T47D (cell line): ENCODE measurements at regions not wholly inside any gene's neighbourhood (a gene's known extent, or its start where the extent isn't known, plus 50 kb on each side); places are given as distances from the start of the nearest gene placed in this dataset.

ENCODE experiments used
- DNase-seq, 2 experiments: peaks; one replicate each; pipeline versions ENCODE4 v3.0.0 to v3.0.0-alpha.2; 2011 to 2012; ENCODE audit warnings: low read depth in 1 of 2, low spot score in 1 of 2
- JUND ChIP-seq: IDR thresholded peaks from 2 replicates; pipeline ENCODE4 v1.6.1; 2012; ENCODE audit warnings: low read depth
- in situ Hi-C: cut with HindIII; loops from 2 replicates; pipeline ENCODE4 v1.10.0; 2016; ENCODE audit warnings: low sequenced_read_pairs, low pct_unique_long_range_greater_than_20kb

DNA sequence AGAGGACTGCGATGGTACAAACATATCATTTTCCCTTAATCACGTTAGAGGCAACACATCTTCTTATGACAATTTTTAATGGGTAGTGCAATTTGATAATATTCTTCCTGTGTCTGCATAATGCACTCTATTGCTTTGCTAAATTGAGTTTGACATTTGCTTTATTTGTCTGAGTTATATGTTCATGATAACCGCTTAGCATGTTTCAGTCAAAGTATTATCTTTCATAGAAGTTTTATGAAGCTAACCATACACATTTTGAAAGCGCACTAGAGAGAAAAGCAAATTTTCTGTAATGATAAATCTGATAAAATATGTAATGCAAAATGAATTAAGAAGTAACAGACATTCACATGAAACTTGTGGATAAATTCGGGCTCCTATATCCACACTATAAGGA, 1276.9 kb downstream of the ZPLD1 start:
- in situ Hi-C loops = no loop called here
- no peak for TF ChIP-seq JUND
- DNase-seq = no peak

DNA sequence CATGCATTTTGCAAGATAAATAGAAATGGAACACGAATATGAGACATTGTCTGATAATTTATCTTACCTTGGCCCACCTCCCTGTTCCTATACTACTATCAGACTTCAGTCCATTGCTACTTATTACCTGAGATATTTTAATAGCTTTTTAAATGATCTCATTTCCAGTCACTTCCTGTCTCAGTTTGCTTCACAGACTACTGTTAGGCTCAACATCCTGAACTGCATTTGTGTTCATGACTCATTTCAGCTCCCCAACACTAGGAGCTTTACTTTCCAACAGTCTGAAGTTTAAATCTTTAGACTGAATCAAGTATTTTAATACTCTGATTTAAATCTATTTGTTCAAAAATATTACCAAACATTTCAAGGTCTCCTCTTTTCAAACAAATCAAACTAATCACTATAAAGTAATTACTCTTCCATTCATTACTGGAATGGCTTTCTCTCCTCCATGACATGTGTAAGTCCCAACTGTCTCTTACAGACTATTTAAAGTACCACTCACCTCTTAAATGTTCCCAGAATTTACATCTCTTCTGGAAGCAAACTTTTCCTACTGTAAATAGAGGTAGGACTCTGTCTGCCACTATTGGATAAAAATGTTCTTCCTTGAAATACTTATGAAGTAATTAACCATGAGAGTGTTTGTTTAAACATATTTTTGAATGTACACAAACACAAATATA, 1277.6 kb downstream of the ZPLD1 start:
- no peak for TF ChIP-seq JUND
- DNase-seq = no peak
- in situ Hi-C loops = no loop called here

DNA sequence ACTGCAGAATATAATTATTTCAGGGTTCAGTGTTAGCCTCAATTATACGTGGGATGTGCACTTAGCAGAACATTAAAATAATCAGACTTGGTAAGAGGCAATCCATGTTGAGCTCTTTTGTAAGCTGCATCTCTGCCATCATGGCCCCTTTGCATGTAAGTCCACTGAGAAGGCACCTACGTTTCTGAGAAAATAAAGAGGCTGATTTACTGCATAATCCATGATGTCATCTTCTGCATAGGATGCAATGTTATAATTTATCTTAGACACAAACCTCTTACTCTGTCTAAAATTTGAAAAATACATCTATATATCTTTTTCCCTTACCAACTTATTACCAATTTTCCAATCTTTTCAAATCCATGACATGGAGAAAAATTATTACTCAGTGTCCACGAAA, 1294.7 kb downstream of the ZPLD1 start:
- DNase-seq = no peak
- TF ChIP-seq JUND = no peak
- in situ Hi-C loops = no loop called here

DNA sequence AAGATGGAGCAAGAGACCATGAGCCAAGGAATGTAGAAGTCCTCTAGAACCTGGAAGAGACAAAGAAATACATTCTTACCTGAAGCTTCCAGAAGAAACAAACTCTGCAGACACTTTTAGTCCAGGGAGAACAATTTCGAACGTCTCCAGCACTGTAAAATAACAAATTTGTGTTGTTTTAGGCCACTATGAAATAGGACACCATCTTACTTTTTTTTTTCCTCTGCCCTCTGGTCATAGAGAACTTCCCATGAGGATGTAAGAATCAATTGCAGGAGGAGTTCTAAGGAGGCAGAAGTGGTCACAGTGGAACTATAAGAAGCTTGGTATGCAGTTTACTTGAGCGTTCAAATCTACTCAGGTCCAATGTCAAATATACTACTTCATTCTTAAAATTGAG, 1295.9 kb downstream of the ZPLD1 start:
- no peak for TF ChIP-seq JUND

DNA sequence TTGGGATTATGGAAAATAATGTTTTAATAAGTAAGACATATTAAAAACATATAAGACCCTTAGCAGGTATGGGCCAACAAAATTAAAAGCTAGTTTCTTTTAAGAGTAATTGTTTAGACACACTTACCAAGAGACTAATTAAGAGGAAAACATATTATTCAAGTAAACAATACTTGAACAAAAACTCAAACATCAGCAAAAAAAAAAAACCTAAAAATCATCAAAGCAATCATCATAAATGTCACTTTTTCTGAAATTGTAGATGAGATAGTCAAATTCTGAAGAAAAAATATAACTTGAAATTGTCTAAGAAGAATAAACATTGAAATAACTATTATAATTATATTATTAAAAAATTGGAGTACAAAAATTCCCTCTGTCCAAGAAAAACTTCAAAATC, 1318.2 kb downstream of the ZPLD1 start:
- in situ Hi-C loops = no loop called here
- no peak for TF ChIP-seq JUND
- no peak for DNase-seq

More for the DNA sequence above, 1295.9 kb downstream of the ZPLD1 start:
- DNase-seq = no peak
- in situ Hi-C loops = no loop called here

DNA sequence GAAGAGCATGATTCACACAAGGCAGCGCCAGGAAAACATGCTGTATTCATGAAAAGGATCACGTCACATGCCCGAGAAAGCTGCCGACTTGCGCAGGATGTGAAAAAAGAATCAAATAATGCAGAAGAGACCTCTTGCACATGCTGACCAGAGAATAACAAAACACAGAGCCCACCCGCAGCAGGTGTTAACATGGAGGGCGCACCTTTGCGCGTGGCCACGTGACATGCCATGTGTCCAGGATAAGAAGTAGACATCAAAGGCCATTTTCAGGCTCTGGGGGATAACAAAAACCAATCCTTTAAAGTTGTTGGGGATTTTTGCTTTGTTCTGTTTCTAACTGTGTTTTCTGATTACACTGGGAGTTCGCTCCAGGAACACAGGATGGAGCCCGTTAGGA, 1332.8 kb downstream of the ZPLD1 start:
- DNase-seq = no peak
- in situ Hi-C loops = no loop called here
- no peak for TF ChIP-seq JUND

DNA sequence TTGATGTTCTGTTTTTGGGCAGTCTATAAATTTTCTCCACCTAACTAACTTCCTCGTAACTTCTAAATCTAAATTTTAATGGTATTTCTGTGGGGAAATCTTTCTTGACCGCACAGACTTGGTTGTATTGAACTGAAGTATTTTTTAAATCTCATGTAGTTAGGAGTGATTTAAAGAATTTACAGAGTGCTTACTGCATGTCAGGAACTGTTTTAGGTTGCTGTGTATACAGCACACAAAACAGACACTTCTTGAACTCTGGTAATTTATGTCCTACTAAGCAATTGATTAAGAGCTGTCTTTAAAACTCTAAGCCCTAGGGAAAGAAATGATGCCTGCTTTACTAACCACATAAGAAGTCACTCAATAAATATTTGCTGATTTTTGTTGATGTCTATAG, 1350.2 kb downstream of the ZPLD1 start:
- in situ Hi-C loops = no loop called here
- TF ChIP-seq JUND = no peak
- peak in 1 of 2 experiments; percentile 10 for DNase-seq

DNA sequence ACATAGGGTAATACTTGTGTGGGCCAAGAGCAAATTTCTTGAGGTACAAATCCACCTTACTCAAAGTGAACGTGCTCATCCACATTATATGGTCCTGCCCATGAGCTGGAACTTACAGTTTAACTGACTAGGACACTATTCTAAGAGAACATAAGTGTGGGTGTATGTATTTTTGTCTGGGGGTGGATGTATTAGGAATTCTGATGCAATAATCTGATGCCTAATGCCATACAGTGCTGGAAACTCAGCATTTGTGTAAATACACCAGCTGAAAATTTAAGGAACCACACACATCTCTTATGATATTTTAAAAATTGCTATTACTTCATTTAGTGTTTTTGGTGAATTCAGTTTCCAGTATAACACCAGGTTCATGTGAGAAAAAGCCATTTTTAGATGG, 1350.7 kb downstream of the ZPLD1 start:
- in situ Hi-C loops = no loop called here
- no peak for TF ChIP-seq JUND
- no peak for DNase-seq

DNA sequence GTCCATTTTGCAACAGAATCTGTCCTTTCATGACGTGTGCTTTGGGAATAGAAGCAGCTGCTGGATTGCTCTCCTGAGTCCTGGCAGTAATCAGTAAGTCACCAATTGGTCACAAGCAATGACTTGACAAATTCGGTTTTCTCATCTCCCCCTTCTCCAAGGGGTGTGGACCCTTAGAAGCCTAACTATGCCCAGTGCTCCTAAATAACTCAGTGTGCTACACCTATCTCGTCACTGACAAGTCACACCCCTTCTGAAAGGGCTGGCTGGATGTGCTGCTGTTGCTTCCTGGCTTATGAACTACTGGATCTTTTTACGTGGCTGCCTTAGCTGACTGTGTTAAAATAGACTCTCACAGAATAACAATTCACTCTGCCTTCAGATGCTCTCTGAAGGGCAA, 1351.5 kb downstream of the ZPLD1 start:
- no peak for TF ChIP-seq JUND
- DNase-seq = peak in 1 of 2 experiments; percentile 5
- in situ Hi-C loops = no loop called here

DNA sequence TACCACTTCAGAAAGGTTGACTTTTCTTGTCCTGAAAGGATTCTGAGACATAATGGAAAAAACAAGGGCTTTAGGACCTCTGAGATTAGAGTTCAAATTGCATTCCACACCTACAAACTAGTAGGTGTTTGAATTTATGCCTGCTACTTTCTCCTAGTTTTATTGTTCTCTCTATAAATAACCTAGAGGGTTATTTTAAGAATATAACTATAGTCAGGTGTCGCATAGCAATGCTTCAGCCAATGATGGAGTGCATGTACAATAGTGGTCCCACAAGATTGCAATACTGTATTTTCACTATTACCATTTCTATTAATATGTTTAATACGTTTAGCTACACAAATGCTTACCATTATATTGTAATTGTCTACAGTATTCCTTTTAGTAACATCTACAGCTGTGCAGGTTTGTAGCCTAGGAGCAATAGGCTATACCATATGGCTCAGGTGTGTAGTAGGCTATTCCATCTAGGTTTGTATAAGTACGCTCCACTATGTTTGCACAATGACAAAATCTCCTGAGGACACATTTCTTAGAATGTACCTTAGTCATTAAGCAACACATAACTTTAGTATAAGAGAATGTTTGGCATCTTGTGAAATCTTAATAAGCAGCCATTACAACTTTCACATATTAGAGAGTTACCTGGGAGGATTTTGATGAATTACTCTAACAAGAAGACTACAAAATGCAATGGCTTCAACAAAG, 1352.5 kb downstream of the ZPLD1 start:
- TF ChIP-seq JUND = no peak
- in situ Hi-C loops = no loop called here
- DNase-seq = peak in 1 of 2 experiments; percentile 80

DNA sequence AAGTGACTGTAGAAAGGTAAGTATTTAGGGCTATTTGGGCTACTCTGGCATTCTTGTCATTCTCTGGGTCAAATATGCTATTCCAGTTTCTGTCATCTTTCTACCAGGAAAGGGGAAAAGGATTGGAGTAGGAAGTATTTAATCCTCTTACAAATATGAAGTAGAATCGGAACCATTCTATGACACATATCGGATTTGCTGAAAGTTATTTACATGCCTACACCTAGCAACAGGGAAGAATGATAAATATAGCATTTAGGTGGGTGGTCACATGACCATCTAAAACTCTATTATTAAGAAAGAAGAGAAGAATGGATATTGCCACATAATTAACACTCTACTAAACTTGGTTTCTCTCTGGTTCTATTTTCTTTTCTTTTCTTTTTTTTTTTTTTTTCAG, 1353.1 kb downstream of the ZPLD1 start:
- in situ Hi-C loops = no loop called here
- DNase-seq = no peak
- TF ChIP-seq JUND = no peak

DNA sequence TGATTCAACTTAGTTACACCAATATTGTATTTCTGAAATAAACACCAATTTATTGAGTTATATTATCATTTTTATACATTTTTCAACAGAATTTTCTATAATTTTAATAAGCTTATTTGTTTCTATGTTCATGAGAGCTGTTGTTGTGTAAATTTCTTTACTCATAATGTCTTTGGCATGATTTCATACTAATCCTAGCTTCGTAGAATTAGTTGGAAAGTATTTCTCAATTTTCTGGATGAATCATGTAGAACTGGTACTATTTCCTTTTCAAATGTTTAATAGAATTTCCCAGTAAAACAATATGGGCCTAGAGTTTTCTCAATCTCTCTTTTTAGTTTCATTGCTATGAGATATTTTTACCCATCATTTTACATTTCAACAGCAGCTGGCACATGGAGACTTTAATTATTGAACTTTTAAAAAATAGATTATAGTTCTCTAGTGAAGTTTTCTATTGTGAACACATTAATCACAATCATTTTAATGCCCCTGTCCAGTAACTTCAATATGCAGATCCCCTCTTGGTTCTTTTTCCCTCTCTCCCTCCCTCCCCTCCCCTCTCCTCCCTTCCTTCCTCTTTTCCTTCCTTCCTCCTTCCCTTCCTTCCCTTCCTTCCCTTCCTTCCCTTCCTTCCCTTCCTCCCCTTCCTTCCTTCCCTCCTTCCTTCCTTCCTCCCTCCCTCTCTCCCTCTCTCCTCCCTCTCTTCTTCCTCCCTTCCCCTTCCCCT, 1357.1 kb downstream of the ZPLD1 start:
- no peak for TF ChIP-seq JUND
- in situ Hi-C loops = no loop called here
- DNase-seq = no peak

DNA sequence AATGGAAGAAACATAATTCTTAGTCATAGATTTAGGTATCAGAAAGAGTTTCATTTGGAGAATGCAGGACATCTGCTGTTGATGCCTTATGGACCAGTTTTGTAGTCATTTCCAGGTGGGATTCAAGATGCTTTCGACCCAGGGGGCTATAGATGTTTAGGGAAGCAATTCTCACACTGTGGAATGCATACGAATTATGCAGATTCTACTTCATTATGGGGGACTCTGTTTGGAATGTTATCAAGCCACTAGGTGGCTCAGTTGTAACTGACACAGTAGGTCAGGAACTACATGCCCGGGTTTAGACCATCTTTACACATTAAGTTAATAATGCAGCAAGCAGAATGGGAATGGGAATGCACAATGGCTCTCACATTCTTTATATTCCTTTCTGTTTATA, 1359.8 kb downstream of the ZPLD1 start:
- no peak for TF ChIP-seq JUND
- in situ Hi-C loops = no loop called here
- peak in 1 of 2 experiments; percentile 30 for DNase-seq
